ENCODE measurements at regions not wholly inside any gene's neighbourhood (a gene's known extent, or its start where the extent isn't known, plus 50 kb on each side); places are given as distances from the start of the nearest gene placed in this dataset.

DNA sequence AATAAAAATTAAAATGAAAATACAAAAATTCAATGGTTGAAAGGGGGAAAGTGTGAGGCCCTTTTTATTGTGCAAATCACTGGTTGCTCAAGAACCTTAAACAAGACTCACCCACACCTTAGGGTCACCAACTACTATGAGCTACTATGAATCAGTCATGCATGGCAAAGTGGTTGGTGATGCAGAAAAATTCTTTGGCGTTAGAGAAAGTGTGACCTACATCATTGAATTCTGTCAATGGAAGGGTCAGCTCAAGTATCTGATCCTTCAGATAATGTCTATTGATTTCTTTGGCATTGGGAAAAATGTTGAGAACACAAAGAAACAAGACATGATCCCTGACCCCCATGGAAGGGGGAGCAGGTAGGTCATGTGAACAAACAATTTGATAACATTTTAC lies 149.7 kb upstream of the ADCY2 start:
- Histone ChIP-seq H3K4me1 (ENCODE audit: control insufficient read depth, low read length) (no peaks in the 10 kb centered on the region), H3K36me3 (ENCODE audit: control insufficient read depth, low read length) (no peaks in the 10 kb centered on the region), H3K79me2 (ENCODE audit: control insufficient read depth, low read length) (no peaks in the 10 kb centered on the region), H3K4me2 (ENCODE audit: low read length) (no peak overlapping the region), H3K27me3 (ENCODE audit: control insufficient read depth, low read length) (no peaks in the 10 kb centered on the region), H3K27ac (ENCODE audit: low read depth, low read length) (no peak overlapping the region), H3K4me3 (ENCODE audit: low read length) (no peak overlapping the region), H4K20me1 (ENCODE audit: control insufficient read depth, insufficient read depth, low read depth, low read length) (no peaks in the 10 kb centered on the region), H3K9me3 (ENCODE audit: control insufficient read depth, insufficient read depth, low read length) (no peaks in the 10 kb centered on the region), H3F3A (ENCODE audit: control insufficient read depth, insufficient read depth) (no peaks in the 10 kb centered on the region), H3K9me2 (replicated peaks; ENCODE audit: control insufficient read depth, low read length) (no peaks in the 10 kb centered on the region)
- TF ChIP-seq CTCF (IDR thresholded peaks at IDR 0.05; ENCODE audit: low read depth, low read length, poor library complexity, severe bottlenecking), result no peak
- no peak for TF ChIP-seq EZH2phosphoT487 (IDR thresholded peaks at IDR 0.05; ENCODE audit: borderline replicate concordance, low read length)

DNA sequence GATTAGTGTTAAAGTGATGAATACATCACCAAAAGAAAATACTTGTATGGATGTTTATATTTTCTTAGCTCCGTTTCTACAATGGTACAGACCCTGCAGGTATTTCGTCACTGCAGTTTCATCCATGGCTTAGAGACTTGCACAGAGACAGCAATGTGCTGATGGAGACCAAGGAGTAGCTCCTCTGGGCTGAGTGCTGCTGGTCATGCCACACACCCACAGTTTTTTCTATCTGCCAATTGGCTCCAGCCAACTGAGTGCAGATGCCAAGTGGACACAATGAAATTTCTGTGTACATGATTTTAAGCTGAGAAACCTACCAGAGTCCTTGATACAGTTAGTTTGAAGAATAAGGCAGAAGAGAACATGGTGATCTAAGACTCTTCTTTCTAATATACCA lies 145.9 kb upstream of the ADCY2 start:
- Histone ChIP-seq H3K4me3 (ENCODE audit: low read length) (no peak overlapping the region), H3K27me3 (ENCODE audit: control insufficient read depth, low read length) (no peaks in the 10 kb centered on the region), H3K4me2 (ENCODE audit: low read length) (no peak overlapping the region), H3K79me2 (ENCODE audit: control insufficient read depth, low read length) (no peaks in the 10 kb centered on the region), H3K27ac (ENCODE audit: low read depth, low read length) (no peak overlapping the region), H3K9me3 (ENCODE audit: control insufficient read depth, insufficient read depth, low read length) (no peaks in the 10 kb centered on the region), H3F3A (ENCODE audit: control insufficient read depth, insufficient read depth) (no peaks in the 10 kb centered on the region), H3K36me3 (ENCODE audit: control insufficient read depth, low read length) (no peaks in the 10 kb centered on the region), H3K9me2 (replicated peaks; ENCODE audit: control insufficient read depth, low read length) (no peaks in the 10 kb centered on the region), H4K20me1 (ENCODE audit: control insufficient read depth, insufficient read depth, low read depth, low read length) (no peaks in the 10 kb centered on the region), H3K4me1 (ENCODE audit: control insufficient read depth, low read length) (no peaks in the 10 kb centered on the region)
- no peak for TF ChIP-seq CTCF (IDR thresholded peaks at IDR 0.05; ENCODE audit: low read depth, low read length, poor library complexity, severe bottlenecking)
- TF ChIP-seq EZH2phosphoT487 (IDR thresholded peaks at IDR 0.05; ENCODE audit: borderline replicate concordance, low read length), result no peak

GRCh38 chr5:7250611-7251010 lies 145.3 kb upstream of the ADCY2 start:
- no peaks in the 10 kb centered on the region for H3K36me3 ChIP-seq (ENCODE audit: control insufficient read depth, low read length)
- no peaks in the 10 kb centered on the region for H3F3A ChIP-seq (ENCODE audit: control insufficient read depth, insufficient read depth)
- TF ChIP-seq CTCF (IDR thresholded peaks at IDR 0.05; ENCODE audit: low read depth, low read length, poor library complexity, severe bottlenecking) (no peak), EZH2phosphoT487 (IDR thresholded peaks at IDR 0.05; ENCODE audit: borderline replicate concordance, low read length) (no peak)
- H3K4me3 ChIP-seq (ENCODE audit: low read length), result no peak overlapping the region
- H4K20me1 ChIP-seq (ENCODE audit: control insufficient read depth, insufficient read depth, low read depth, low read length), result no peaks in the 10 kb centered on the region
- H3K27ac ChIP-seq (ENCODE audit: low read depth, low read length), result no peak overlapping the region
- H3K9me3 ChIP-seq (ENCODE audit: control insufficient read depth, insufficient read depth, low read length), result no peaks in the 10 kb centered on the region
- H3K9me2 ChIP-seq (replicated peaks; ENCODE audit: control insufficient read depth, low read length), result no peaks in the 10 kb centered on the region
- H3K4me2 ChIP-seq (ENCODE audit: low read length), result no peak overlapping the region
- no peaks in the 10 kb centered on the region for H3K79me2 ChIP-seq (ENCODE audit: control insufficient read depth, low read length)
- H3K4me1 ChIP-seq (ENCODE audit: control insufficient read depth, low read length), result no peaks in the 10 kb centered on the region
- no peaks in the 10 kb centered on the region for H3K27me3 ChIP-seq (ENCODE audit: control insufficient read depth, low read length)

- H3K4me1 ChIP-seq (ENCODE audit: control insufficient read depth, low read length), result no peaks in the 10 kb centered on the region
- TF ChIP-seq CTCF (IDR thresholded peaks at IDR 0.05; ENCODE audit: low read depth, low read length, poor library complexity, severe bottlenecking) (no peak), EZH2phosphoT487 (IDR thresholded peaks at IDR 0.05; ENCODE audit: borderline replicate concordance, low read length) (no peak)
- H3K4me2 ChIP-seq (ENCODE audit: low read length), result no peak overlapping the region
- no peaks in the 10 kb centered on the region for H3K79me2 ChIP-seq (ENCODE audit: control insufficient read depth, low read length)
- no peaks in the 10 kb centered on the region for H4K20me1 ChIP-seq (ENCODE audit: control insufficient read depth, insufficient read depth, low read depth, low read length)
- H3K4me3 ChIP-seq (ENCODE audit: low read length), result no peak overlapping the region
- no peaks in the 10 kb centered on the region for H3F3A ChIP-seq (ENCODE audit: control insufficient read depth, insufficient read depth)
- H3K27ac ChIP-seq (ENCODE audit: low read depth, low read length), result no peak overlapping the region
- no peaks in the 10 kb centered on the region for H3K27me3 ChIP-seq (ENCODE audit: control insufficient read depth, low read length)
- no peaks in the 10 kb centered on the region for H3K36me3 ChIP-seq (ENCODE audit: control insufficient read depth, low read length)
- no peaks in the 10 kb centered on the region for H3K9me2 ChIP-seq (replicated peaks; ENCODE audit: control insufficient read depth, low read length)
- H3K9me3 ChIP-seq (ENCODE audit: control insufficient read depth, insufficient read depth, low read length), result no peaks in the 10 kb centered on the region
Observed at GRCh38 chr5:7251132-7251531, 144.8 kb upstream of the ADCY2 start.
